Sigmoid colon (tissue), 6 donors: ENCODE measurements at regions not wholly inside any gene's neighbourhood (a gene's known extent, or its start where the extent isn't known, plus 50 kb on each side); places are given as distances from the start of the nearest gene placed in this dataset.

Experiments used
- DNase-seq: peaks from one replicate; pipeline ENCODE4 v3.0.0-alpha.2; 2019
- H3K27ac ChIP-seq, 4 donors: fragments of 200-600 bp; sonication (generic); one replicate each; pipeline ENCODE4 v1.5.1; 2016 to 2019; ENCODE audit warnings: mild to moderate bottlenecking in 1 of 4
- H3K27me3 ChIP-seq, 3 donors: fragments of 200-600 bp; sonication (generic); one replicate each; pipeline ENCODE4 v1.5.1; 2019; ENCODE audit warnings: mild to moderate bottlenecking in 1 of 3
- H3K36me3 ChIP-seq, 4 donors: fragments of 200-600 bp; sonication (generic); one replicate each; pipeline ENCODE4 v1.5.1; 2016 to 2019
- H3K4me1 ChIP-seq, 4 donors: fragments of 200-600 bp; sonication (generic); one replicate each; pipeline ENCODE4 v1.5.1; 2017 to 2019
- H3K4me3 ChIP-seq, 4 donors: fragments of 200-600 bp; sonication (generic); one replicate each; pipeline ENCODE4 v1.5.1; 2017 to 2019; ENCODE audit warnings: mild to moderate bottlenecking in 2 of 4, moderate library complexity in 1 of 4
- H3K9me3 ChIP-seq, 4 donors: fragments of 200-600 bp in 3 of 4; sonication (generic) in 3 of 4; one replicate each; pipeline versions ENCODE4 v1.5.1 to v1.6.1; 2013 to 2019
- EP300 ChIP-seq, 4 donors: sonication (generic); formaldehyde crosslinking; IDR thresholded peaks; one replicate each; pipeline ENCODE4 v1.6.1; 2017; ENCODE audit warnings: antibody characterized with exemption in 4 of 4
- POLR2A ChIP-seq, 2 donors: fragments of 450-650 bp; IDR thresholded peaks; one replicate each; pipeline ENCODE4 v1.6.1; 2016; ENCODE audit warnings: antibody characterized with exemption in 2 of 2, mild to moderate bottlenecking in 2 of 2, moderate library complexity in 2 of 2
- POLR2AphosphoS5 ChIP-seq, 4 donors: sonication (generic); formaldehyde crosslinking; IDR thresholded peaks; one replicate each; pipeline ENCODE4 v1.6.1; 2017; ENCODE audit warnings: antibody characterized with exemption in 4 of 4
- WGBS, 2 donors: extraction: QIAGEN DNeasy Blood & Tissue Kit; methylation state at CpG; one replicate each; pipeline ENCODE4 v1.1.7; 2013; 5-methylcytosine and 5-hydroxymethylcytosine counted together
- intact Hi-C: fragments of 100-400 bp; cut with DNase I; formaldehyde crosslinking; loops from one replicate; pipeline ENCODE4 v1.15.1; 2023
- TF ChIP-seq, protein P1 (sequence below), 4 experiments: fragments of 450-650 bp in 3 of 4; fragments of 200-600 bp in 1 of 4; IDR thresholded peaks; one replicate each; pipeline ENCODE4 v1.5.1; 2016 to 2019; ENCODE audit warnings: antibody characterized with exemption in 4 of 4, mild to moderate bottlenecking in 3 of 4, moderate library complexity in 2 of 4
- donor health status: healthy with polysubstance abuse.
- donor health status: healthy.

DNA sequence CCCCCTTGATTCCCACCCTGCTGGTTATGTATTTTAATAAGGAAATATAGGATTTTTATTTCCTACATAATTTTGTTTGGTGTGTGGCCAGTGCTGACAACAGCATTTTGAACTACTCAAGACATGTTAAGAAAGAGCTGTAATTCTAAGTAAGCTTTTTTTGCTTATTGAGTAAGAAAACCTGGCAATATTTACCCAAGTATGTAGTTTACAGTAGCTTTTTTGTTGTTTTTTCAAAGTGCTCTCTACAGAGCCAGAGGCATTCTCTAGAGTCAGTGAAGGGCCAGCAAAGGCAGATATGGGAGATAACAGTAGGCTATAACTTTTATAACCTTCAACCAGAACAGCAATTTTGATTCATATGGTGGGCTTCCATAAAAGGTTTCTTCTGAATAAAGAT is 63.2 kb upstream of the TMEM168 start:
- H3K4me3 ChIP-seq: no peak overlapping the region
- H3K27me3 ChIP-seq: no peaks in the 10 kb centered on the region
- H3K36me3 ChIP-seq: no peaks in the 10 kb centered on the region
- no peak overlapping the region for H3K27ac ChIP-seq
- no peak for DNase-seq
- intact Hi-C loops: no loop called here
- no peaks in the 10 kb centered on the region for H3K4me1 ChIP-seq
- H3K9me3 ChIP-seq: no peaks in the 10 kb centered on the region
- no peak for TF ChIP-seq POLR2A (IDR thresholded peaks at IDR 0.05)

DNA sequence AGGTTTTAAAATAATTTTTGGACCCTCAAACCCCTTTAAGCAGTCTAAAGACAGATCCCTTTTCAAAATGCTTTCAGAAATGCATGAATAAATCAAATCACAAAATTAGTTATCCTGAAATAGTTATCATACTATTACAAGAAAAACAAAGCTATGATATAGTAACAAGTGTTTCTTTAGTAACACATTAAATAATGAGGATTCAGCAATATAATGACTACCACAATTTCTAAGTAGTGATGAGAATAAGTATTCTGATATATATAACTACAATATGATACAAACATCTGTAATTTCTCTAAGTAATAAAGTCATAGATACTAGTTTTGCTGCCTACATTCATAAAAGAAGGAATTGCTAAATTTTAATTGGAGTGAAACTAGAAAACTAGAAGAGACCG is 53.0 kb upstream of the TMEM168 start:
- TF ChIP-seq EP300 (IDR thresholded peaks at IDR 0.05) (no peak), POLR2A (IDR thresholded peaks at IDR 0.05) (no peak), POLR2AphosphoS5 (IDR thresholded peaks at IDR 0.05) (no peak)
- TF ChIP-seq, protein P1, sequence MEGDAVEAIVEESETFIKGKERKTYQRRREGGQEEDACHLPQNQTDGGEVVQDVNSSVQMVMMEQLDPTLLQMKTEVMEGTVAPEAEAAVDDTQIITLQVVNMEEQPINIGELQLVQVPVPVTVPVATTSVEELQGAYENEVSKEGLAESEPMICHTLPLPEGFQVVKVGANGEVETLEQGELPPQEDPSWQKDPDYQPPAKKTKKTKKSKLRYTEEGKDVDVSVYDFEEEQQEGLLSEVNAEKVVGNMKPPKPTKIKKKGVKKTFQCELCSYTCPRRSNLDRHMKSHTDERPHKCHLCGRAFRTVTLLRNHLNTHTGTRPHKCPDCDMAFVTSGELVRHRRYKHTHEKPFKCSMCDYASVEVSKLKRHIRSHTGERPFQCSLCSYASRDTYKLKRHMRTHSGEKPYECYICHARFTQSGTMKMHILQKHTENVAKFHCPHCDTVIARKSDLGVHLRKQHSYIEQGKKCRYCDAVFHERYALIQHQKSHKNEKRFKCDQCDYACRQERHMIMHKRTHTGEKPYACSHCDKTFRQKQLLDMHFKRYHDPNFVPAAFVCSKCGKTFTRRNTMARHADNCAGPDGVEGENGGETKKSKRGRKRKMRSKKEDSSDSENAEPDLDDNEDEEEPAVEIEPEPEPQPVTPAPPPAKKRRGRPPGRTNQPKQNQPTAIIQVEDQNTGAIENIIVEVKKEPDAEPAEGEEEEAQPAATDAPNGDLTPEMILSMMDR (IDR thresholded peaks at IDR 0.05): no peak
- H3K27ac ChIP-seq: no peak overlapping the region
- H3K4me3 ChIP-seq: no peak overlapping the region
- WGBS, 2 donors: 94 to 100% methylated on average over 1 of the region's 1 CpG
- H3K36me3 ChIP-seq: no peaks in the 10 kb centered on the region
- H3K4me1 ChIP-seq: peaks cover 0 to 4% (median 0%) of the 10 kb centered on the region in 4 donors
- no peaks in the 10 kb centered on the region for H3K9me3 ChIP-seq
- intact Hi-C loops: no loop called here
- no peaks in the 10 kb centered on the region for H3K27me3 ChIP-seq
- no peak for DNase-seq
